GM23248 (cell line): ENCODE measurements at regions not wholly inside any gene's neighbourhood (a gene's known extent, or its start where the extent isn't known, plus 50 kb on each side); places are given as distances from the start of the nearest gene placed in this dataset.
"Not testable (repeated sequence)": the region's sequence is repeated elsewhere in the genome, so short reads cannot be mapped to it uniquely, and the experiment has no call there.

Experiments used
- EZH2 ChIP-seq: fragments of 200-600 bp; sonication (generic); IDR thresholded peaks from 2 replicates; pipeline ENCODE4 v1.6.1; 2018; ENCODE audit warnings: antibody characterized with exemption, mild to moderate bottlenecking; ENCODE audit not compliant: insufficient read depth, poor library complexity, severe bottlenecking
- EZH2phosphoT487 ChIP-seq: fragments of 200-600 bp; sonication (generic); IDR thresholded peaks from 2 replicates; pipeline ENCODE4 v1.6.1; 2018; ENCODE audit warnings: antibody characterized with exemption, moderate library complexity, mild to moderate bottlenecking, low read depth; ENCODE audit not compliant: insufficient read depth

DNA sequence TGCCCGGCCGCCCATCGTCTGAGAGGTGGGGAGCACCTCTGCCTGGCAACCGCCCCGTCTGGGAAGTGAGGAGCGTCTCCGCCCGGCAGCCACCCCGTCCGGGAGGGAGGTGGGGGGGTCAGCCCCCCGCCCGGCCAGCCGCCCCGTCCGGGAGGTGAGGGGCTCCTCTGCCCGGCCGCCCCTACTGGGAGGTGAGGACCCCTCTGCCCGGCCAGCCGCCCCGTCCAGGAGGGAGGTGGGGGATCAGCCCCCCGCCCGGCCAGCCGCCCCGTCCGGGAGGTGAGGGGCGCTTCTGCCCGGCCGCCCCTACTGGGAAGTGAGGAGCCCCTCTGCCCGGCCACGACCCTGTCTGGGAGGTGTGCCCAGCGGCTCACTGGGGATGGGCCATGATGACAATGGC, 80.5 kb upstream of the FAM110C start:
- TF ChIP-seq EZH2, EZH2phosphoT487: not testable (repeated sequence)
